ENCODE measurements at regions not wholly inside any gene's neighbourhood (a gene's known extent, or its start where the extent isn't known, plus 50 kb on each side); places are given as distances from the start of the nearest gene placed in this dataset.

- TF ChIP-seq CTCF (IDR thresholded peaks at IDR 0.05): no peak
- TF ChIP-seq, protein P1, sequence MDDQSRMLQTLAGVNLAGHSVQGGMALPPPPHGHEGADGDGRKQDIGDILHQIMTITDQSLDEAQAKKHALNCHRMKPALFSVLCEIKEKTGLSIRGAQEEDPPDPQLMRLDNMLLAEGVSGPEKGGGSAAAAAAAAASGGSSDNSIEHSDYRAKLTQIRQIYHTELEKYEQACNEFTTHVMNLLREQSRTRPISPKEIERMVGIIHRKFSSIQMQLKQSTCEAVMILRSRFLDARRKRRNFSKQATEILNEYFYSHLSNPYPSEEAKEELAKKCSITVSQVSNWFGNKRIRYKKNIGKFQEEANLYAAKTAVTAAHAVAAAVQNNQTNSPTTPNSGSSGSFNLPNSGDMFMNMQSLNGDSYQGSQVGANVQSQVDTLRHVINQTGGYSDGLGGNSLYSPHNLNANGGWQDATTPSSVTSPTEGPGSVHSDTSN (IDR thresholded peaks at IDR 0.05): no peak
- TF ChIP-seq NFE2L2 (conservative IDR thresholded peaks at IDR 0.05; ENCODE audit: low read length): no peak
- TF ChIP-seq ZC3H11A (IDR thresholded peaks at IDR 0.05): no peak
- TF ChIP-seq RAD21 (conservative IDR thresholded peaks at IDR 0.05 in 1 of 2, IDR thresholded peaks at IDR 0.05 in 1 of 2): no peak
- TF ChIP-seq POLR2A (IDR thresholded peaks at IDR 0.05; ENCODE audit: low read length): no peak
- TF ChIP-seq CBX2 (IDR thresholded peaks at IDR 0.05; ENCODE audit: borderline replicate concordance, low read depth): no peak
- no peak for TF ChIP-seq ELK1 (IDR thresholded peaks at IDR 0.05; ENCODE audit: low read depth, low read length)
- TF ChIP-seq EP300 (IDR thresholded peaks at IDR 0.05): no peak
These were observed 374.2 kb upstream of the SEMA3A start for GRCh38 chr7:84568781-84569180.
